ENCODE measurements at regions not wholly inside any gene's neighbourhood (a gene's known extent, or its start where the extent isn't known, plus 50 kb on each side); places are given as distances from the start of the nearest gene placed in this dataset.
A peak's percentile ranks its signal among the peaks of the same experiment; 100 is the strongest.

GRCh38 chr1:88434836-88435235 lies 249.2 kb upstream of the PKN2 start:
- Mint-ChIP-seq H3K4me3 (no peak overlapping the region), H3K27me3 (peaks cover 3 to 5% of the 10 kb centered on the region in 2 donors), H3K27ac (no peak overlapping the region), H3K36me3 (no peaks in the 10 kb centered on the region), H3K9me3 (peaks cover 24% of the 10 kb centered on the region in 2 donors), H3K4me1 (no peaks in the 10 kb centered on the region)
- DNase-seq, result no peak
- no peak for ATAC-seq (replicated peaks)

- Mint-ChIP-seq H3K4me3 (no peak overlapping the region), H3K36me3 (no peaks in the 10 kb centered on the region), H3K4me1 (no peaks in the 10 kb centered on the region), H3K9me3 (peaks cover 11 to 16% of the 10 kb centered on the region in 2 donors), H3K27ac (no peak overlapping the region), H3K27me3 (peaks cover 0 to 12% of the 10 kb centered on the region in 2 donors)
- no peak for ATAC-seq (replicated peaks)
- DNase-seq, result no peak
These were observed 243.1 kb upstream of the PKN2 start for GRCh38 chr1:88441022-88441421.

GRCh38 chr1:88451856-88452255 lies 232.2 kb upstream of the PKN2 start:
- no peak overlapping the region for H3K27ac Mint-ChIP-seq

GRCh38 chr1:88453295-88453694 lies 230.8 kb upstream of the PKN2 start:
- H3K9me3 Mint-ChIP-seq, result peaks cover 0 to 3% of the 10 kb centered on the region in 2 donors
- peaks cover 0 to 2% of the 10 kb centered on the region in 2 donors for H3K4me1 Mint-ChIP-seq
- no peaks in the 10 kb centered on the region for H3K36me3 Mint-ChIP-seq
- DNase-seq (no peak), ATAC-seq (replicated peaks) (no peak)
- peaks cover 0 to 4% of the 10 kb centered on the region in 2 donors for H3K27me3 Mint-ChIP-seq
- no peak overlapping the region for H3K4me3 Mint-ChIP-seq
- H3K27ac Mint-ChIP-seq, result no peak overlapping the region

More at GRCh38 chr1:88451856-88452255, 232.2 kb upstream of the PKN2 start:
- DNase-seq (no peak), ATAC-seq (replicated peaks) (no peak)
- Mint-ChIP-seq H3K4me1 (peaks cover 0 to 2% of the 10 kb centered on the region in 2 donors), H3K27me3 (peaks cover 0 to 4% of the 10 kb centered on the region in 2 donors), H3K9me3 (peaks cover 0 to 3% of the 10 kb centered on the region in 2 donors), H3K36me3 (no peaks in the 10 kb centered on the region), H3K4me3 (no peak overlapping the region)

GRCh38 chr1:88454781-88455180 lies 229.3 kb upstream of the PKN2 start:
- ATAC-seq (replicated peaks) (no peak), DNase-seq (no peak)
- peaks cover 0 to 8% of the 10 kb centered on the region in 2 donors for H3K27me3 Mint-ChIP-seq
- no peak overlapping the region for H3K4me3 Mint-ChIP-seq
- H3K9me3 Mint-ChIP-seq, result no peaks in the 10 kb centered on the region
- no peak overlapping the region for H3K27ac Mint-ChIP-seq
- no peaks in the 10 kb centered on the region for H3K36me3 Mint-ChIP-seq
- peaks cover 0 to 2% of the 10 kb centered on the region in 2 donors for H3K4me1 Mint-ChIP-seq

GRCh38 chr1:88455621-88456256 lies 228.3 kb upstream of the PKN2 start:
- Mint-ChIP-seq H3K9me3 (no peaks in the 10 kb centered on the region), H3K4me1 (peaks cover 0 to 2% of the 10 kb centered on the region in 2 donors), H3K27me3 (peaks cover 0 to 12% of the 10 kb centered on the region in 2 donors), H3K4me3 (no peak overlapping the region), H3K27ac (no peak overlapping the region), H3K36me3 (no peaks in the 10 kb centered on the region)
- ATAC-seq (replicated peaks) (no peak), DNase-seq (no peak)

- H3K36me3 Mint-ChIP-seq, result no peaks in the 10 kb centered on the region
- H3K4me3 Mint-ChIP-seq, result no peak overlapping the region
- ATAC-seq (replicated peaks) (no peak), DNase-seq (no peak)
- peaks cover 4 to 17% of the 10 kb centered on the region in 2 donors for H3K27me3 Mint-ChIP-seq
- peaks cover 0 to 2% of the 10 kb centered on the region in 2 donors for H3K4me1 Mint-ChIP-seq
- no peaks in the 10 kb centered on the region for H3K9me3 Mint-ChIP-seq
- no peak overlapping the region for H3K27ac Mint-ChIP-seq
These were observed 226.9 kb upstream of the PKN2 start for GRCh38 chr1:88457197-88457596.

GRCh38 chr1:88461007-88461406 lies 223.1 kb upstream of the PKN2 start:
- DNase-seq, result no peak
- peaks cover 24% of the 10 kb centered on the region in 2 donors for H3K27me3 Mint-ChIP-seq
- no peak overlapping the region for H3K27ac Mint-ChIP-seq
- no peaks in the 10 kb centered on the region for H3K9me3 Mint-ChIP-seq
- H3K4me3 Mint-ChIP-seq, result no peak overlapping the region
- H3K36me3 Mint-ChIP-seq, result no peaks in the 10 kb centered on the region
- no peaks in the 10 kb centered on the region for H3K4me1 Mint-ChIP-seq
- ATAC-seq (replicated peaks), result no peak

- ATAC-seq (replicated peaks), result no peak
These were observed 222.0 kb upstream of the PKN2 start for GRCh38 chr1:88462096-88462487.

GRCh38 chr1:88462488-88463261 lies 221.4 kb upstream of the PKN2 start:
- Mint-ChIP-seq H3K9me3 (peaks cover 0 to 4% of the 10 kb centered on the region in 2 donors), H3K4me3 (peak overlapping the region in 1 of 2 donors; percentile 44)
- ATAC-seq (replicated peaks), result peak in 1 of 2 donors; percentile 38

More at GRCh38 chr1:88462096-88462487, 222.0 kb upstream of the PKN2 start:
- Mint-ChIP-seq H3K4me1 (no peaks in the 10 kb centered on the region), H3K4me3 (peak overlapping the region in 1 of 2 donors; percentile 37), H3K36me3 (no peaks in the 10 kb centered on the region), H3K9me3 (peaks cover 0 to 4% of the 10 kb centered on the region in 2 donors), H3K27ac (no peak overlapping the region), H3K27me3 (peaks cover 24% of the 10 kb centered on the region in 2 donors)
- DNase-seq, result no peak

GRCh38 chr1:88463401-88463985 lies 220.6 kb upstream of the PKN2 start:
- no peaks in the 10 kb centered on the region for H3K4me1 Mint-ChIP-seq
- ATAC-seq (replicated peaks) (no peak), DNase-seq (no peak)
- H3K27me3 Mint-ChIP-seq, result peaks cover 24% of the 10 kb centered on the region in 2 donors
- H3K4me3 Mint-ChIP-seq, result no peak overlapping the region
- no peaks in the 10 kb centered on the region for H3K36me3 Mint-ChIP-seq
- no peak overlapping the region for H3K27ac Mint-ChIP-seq
- peaks cover 0 to 4% of the 10 kb centered on the region in 2 donors for H3K9me3 Mint-ChIP-seq

More at GRCh38 chr1:88462488-88463261, 221.4 kb upstream of the PKN2 start:
- peaks cover 24% of the 10 kb centered on the region in 2 donors for H3K27me3 Mint-ChIP-seq
- H3K27ac Mint-ChIP-seq, result no peak overlapping the region
- DNase-seq, result no peak
- no peaks in the 10 kb centered on the region for H3K36me3 Mint-ChIP-seq
- H3K4me1 Mint-ChIP-seq, result no peaks in the 10 kb centered on the region

- Mint-ChIP-seq H3K36me3 (no peaks in the 10 kb centered on the region), H3K27ac (no peak overlapping the region), H3K9me3 (peaks cover 0 to 4% of the 10 kb centered on the region in 2 donors), H3K27me3 (peaks cover 14 to 24% of the 10 kb centered on the region in 2 donors), H3K4me3 (no peak overlapping the region), H3K4me1 (no peaks in the 10 kb centered on the region)
- DNase-seq (no peak), ATAC-seq (replicated peaks) (no peak)
These were observed 218.1 kb upstream of the PKN2 start for GRCh38 chr1:88466011-88466410.

- Mint-ChIP-seq H3K9me3 (peaks cover 0 to 4% of the 10 kb centered on the region in 2 donors), H3K4me3 (no peak overlapping the region), H3K27ac (no peak overlapping the region), H3K4me1 (no peaks in the 10 kb centered on the region), H3K27me3 (peaks cover 15 to 22% of the 10 kb centered on the region in 2 donors), H3K36me3 (no peaks in the 10 kb centered on the region)
- DNase-seq (no peak), ATAC-seq (replicated peaks) (no peak)
These were observed 217.0 kb upstream of the PKN2 start for GRCh38 chr1:88466899-88467580.

- ATAC-seq (replicated peaks), result no peak
- peaks cover 0 to 4% of the 10 kb centered on the region in 2 donors for H3K27me3 Mint-ChIP-seq
- no peak overlapping the region for H3K4me3 Mint-ChIP-seq
- H3K27ac Mint-ChIP-seq, result no peak overlapping the region
- H3K9me3 Mint-ChIP-seq, result no peaks in the 10 kb centered on the region
- H3K4me1 Mint-ChIP-seq, result no peaks in the 10 kb centered on the region
- DNase-seq, result no peak
- no peaks in the 10 kb centered on the region for H3K36me3 Mint-ChIP-seq
These were observed 211.8 kb upstream of the PKN2 start for GRCh38 chr1:88472298-88472697.

Data from stimulated activated naive B cell treated with anti-CD40 and anti-IgM and Interleukin-4, amounts not matched to agents 10 μg/mL and 1 μg/mL and 100 μg/mL, for 72 hours (primary cell).